ENCODE measurements at regions not wholly inside any gene's neighbourhood (a gene's known extent, or its start where the extent isn't known, plus 50 kb on each side); places are given as distances from the start of the nearest gene placed in this dataset.
A peak's percentile ranks its signal among the peaks of the same experiment; 100 is the strongest.

DNA sequence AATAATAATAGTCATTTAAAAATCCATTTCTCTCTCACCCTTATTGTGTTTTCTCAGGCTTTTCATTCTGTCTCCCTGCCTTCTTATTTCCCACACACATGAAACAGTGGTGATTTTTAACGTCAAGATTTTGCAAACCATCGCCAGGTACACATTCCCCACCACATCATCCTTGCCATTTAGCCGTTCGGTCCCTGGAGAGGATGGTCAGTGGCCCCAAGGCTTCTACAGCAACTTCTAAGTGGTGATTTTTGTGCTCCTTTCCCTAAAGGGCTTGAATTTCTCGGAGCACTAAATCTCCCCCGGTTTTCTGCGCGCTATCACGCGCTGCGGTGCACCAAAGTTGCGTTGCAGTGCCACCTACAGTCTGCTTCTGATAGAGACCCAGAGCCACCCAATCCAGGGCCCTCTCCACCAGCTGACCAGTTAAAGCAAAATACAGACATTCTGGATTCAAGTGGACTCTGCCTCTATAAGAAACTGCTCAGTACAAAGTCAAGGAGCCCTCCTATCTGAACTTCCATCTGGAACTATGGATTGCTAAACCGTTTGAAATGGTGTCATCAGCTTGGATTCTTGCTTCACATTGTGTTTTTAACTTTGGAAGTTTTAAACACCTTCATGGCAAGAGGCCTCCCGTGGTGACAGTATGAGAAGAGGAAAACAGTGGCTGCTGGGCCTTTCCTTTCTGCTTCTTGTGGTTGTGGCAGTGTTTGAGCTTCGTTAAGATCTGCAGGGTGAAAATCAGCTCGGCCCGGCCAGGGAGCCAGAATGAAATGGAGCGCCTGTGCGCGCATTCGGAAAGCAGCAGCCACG lies 234.0 kb downstream of the SPTSSA start (continued):
- TF ChIP-seq, protein P1, sequence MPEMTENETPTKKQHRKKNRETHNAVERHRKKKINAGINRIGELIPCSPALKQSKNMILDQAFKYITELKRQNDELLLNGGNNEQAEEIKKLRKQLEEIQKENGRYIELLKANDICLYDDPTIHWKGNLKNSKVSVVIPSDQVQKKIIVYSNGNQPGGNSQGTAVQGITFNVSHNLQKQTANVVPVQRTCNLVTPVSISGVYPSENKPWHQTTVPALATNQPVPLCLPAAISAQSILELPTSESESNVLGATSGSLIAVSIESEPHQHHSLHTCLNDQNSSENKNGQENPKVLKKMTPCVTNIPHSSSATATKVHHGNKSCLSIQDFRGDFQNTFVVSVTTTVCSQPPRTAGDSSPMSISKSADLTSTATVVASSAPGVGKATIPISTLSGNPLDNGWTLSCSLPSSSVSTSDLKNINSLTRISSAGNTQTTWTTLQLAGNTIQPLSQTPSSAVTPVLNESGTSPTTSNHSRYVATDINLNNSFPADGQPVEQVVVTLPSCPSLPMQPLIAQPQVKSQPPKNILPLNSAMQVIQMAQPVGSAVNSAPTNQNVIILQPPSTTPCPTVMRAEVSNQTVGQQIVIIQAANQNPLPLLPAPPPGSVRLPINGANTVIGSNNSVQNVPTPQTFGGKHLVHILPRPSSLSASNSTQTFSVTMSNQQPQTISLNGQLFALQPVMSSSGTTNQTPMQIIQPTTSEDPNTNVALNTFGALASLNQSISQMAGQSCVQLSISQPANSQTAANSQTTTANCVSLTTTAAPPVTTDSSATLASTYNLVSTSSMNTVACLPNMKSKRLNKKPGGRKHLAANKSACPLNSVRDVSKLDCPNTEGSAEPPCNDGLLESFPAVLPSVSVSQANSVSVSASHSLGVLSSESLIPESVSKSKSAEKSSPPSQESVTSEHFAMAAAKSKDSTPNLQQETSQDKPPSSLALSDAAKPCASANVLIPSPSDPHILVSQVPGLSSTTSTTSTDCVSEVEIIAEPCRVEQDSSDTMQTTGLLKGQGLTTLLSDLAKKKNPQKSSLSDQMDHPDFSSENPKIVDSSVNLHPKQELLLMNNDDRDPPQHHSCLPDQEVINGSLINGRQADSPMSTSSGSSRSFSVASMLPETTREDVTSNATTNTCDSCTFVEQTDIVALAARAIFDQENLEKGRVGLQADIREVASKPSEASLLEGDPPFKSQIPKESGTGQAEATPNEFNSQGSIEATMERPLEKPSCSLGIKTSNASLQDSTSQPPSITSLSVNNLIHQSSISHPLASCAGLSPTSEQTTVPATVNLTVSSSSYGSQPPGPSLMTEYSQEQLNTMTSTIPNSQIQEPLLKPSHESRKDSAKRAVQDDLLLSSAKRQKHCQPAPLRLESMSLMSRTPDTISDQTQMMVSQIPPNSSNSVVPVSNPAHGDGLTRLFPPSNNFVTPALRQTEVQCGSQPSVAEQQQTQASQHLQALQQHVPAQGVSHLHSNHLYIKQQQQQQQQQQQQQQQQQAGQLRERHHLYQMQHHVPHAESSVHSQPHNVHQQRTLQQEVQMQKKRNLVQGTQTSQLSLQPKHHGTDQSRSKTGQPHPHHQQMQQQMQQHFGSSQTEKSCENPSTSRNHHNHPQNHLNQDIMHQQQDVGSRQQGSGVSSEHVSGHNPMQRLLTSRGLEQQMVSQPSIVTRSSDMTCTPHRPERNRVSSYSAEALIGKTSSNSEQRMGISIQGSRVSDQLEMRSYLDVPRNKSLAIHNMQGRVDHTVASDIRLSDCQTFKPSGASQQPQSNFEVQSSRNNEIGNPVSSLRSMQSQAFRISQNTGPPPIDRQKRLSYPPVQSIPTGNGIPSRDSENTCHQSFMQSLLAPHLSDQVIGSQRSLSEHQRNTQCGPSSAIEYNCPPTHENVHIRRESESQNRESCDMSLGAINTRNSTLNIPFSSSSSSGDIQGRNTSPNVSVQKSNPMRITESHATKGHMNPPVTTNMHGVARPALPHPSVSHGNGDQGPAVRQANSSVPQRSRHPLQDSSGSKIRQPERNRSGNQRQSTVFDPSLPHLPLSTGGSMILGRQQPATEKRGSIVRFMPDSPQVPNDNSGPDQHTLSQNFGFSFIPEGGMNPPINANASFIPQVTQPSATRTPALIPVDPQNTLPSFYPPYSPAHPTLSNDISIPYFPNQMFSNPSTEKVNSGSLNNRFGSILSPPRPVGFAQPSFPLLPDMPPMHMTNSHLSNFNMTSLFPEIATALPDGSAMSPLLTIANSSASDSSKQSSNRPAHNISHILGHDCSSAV (CRISPR knock-in tag; IDR thresholded peaks at IDR 0.05; ENCODE audit: borderline replicate concordance), result 0 out of 2 replicates have a peak, but pooled peaks have one; percentile 28
- no peak for TF ChIP-seq ISL2 (CRISPR knock-in tag; IDR thresholded peaks at IDR 0.05)
- TF ChIP-seq KLF6 (CRISPR knock-in tag; IDR thresholded peaks at IDR 0.05), result peak; percentile 65; the same call in 1 of the 2 replicates
- TF ChIP-seq, protein P2, sequence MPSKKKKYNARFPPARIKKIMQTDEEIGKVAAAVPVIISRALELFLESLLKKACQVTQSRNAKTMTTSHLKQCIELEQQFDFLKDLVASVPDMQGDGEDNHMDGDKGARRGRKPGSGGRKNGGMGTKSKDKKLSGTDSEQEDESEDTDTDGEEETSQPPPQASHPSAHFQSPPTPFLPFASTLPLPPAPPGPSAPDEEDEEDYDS (CRISPR knock-in tag; IDR thresholded peaks at IDR 0.05), result 0 out of 2 replicates have a peak, but pooled peaks have one; percentile 28
- no peak for TF ChIP-seq ZNF747 (CRISPR knock-in tag; IDR thresholded peaks at IDR 0.05; ENCODE audit: borderline replicate concordance)
- TF ChIP-seq, protein P3, sequence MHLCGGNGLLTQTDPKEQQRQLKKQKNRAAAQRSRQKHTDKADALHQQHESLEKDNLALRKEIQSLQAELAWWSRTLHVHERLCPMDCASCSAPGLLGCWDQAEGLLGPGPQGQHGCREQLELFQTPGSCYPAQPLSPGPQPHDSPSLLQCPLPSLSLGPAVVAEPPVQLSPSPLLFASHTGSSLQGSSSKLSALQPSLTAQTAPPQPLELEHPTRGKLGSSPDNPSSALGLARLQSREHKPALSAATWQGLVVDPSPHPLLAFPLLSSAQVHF (CRISPR knock-in tag; IDR thresholded peaks at IDR 0.05), result no peak
- TF ChIP-seq FOXP1 (IDR thresholded peaks at IDR 0.05), result no peak
- TF ChIP-seq FOXP1 (CRISPR knock-in tag; IDR thresholded peaks at IDR 0.05), result no peak
- peak; percentile 18; the same call in 1 of the 2 replicates for TF ChIP-seq KLF12 (CRISPR knock-in tag; IDR thresholded peaks at IDR 0.05; ENCODE audit: borderline replicate concordance)
- TF ChIP-seq, protein P4, sequence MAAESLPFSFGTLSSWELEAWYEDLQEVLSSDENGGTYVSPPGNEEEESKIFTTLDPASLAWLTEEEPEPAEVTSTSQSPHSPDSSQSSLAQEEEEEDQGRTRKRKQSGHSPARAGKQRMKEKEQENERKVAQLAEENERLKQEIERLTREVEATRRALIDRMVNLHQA (CRISPR knock-in tag; IDR thresholded peaks at IDR 0.05), result no peak
- TF ChIP-seq, protein P5, sequence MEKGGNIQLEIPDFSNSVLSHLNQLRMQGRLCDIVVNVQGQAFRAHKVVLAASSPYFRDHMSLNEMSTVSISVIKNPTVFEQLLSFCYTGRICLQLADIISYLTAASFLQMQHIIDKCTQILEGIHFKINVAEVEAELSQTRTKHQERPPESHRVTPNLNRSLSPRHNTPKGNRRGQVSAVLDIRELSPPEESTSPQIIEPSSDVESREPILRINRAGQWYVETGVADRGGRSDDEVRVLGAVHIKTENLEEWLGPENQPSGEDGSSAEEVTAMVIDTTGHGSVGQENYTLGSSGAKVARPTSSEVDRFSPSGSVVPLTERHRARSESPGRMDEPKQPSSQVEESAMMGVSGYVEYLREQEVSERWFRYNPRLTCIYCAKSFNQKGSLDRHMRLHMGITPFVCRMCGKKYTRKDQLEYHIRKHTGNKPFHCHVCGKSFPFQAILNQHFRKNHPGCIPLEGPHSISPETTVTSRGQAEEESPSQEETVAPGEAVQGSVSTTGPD (CRISPR knock-in tag; IDR thresholded peaks at IDR 0.05), result no peak
- peak; percentile 89 for TF ChIP-seq ZNF205 (CRISPR knock-in tag; IDR thresholded peaks at IDR 0.05)
- TF ChIP-seq, protein P6, sequence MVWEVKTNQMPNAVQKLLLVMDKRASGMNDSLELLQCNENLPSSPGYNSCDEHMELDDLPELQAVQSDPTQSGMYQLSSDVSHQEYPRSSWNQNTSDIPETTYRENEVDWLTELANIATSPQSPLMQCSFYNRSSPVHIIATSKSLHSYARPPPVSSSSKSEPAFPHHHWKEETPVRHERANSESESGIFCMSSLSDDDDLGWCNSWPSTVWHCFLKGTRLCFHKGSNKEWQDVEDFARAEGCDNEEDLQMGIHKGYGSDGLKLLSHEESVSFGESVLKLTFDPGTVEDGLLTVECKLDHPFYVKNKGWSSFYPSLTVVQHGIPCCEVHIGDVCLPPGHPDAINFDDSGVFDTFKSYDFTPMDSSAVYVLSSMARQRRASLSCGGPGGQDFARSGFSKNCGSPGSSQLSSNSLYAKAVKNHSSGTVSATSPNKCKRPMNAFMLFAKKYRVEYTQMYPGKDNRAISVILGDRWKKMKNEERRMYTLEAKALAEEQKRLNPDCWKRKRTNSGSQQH (CRISPR knock-in tag; IDR thresholded peaks at IDR 0.05; ENCODE audit: low read depth), result 0 out of 2 replicates have a peak, but pooled peaks have one; percentile 9
- no peak for TF ChIP-seq HDAC6 (IDR thresholded peaks at IDR 0.05; ENCODE audit: low read depth, low read length)
- TF ChIP-seq ZNF354B (CRISPR knock-in tag; IDR thresholded peaks at IDR 0.05), result peak; percentile 82; the same call in 1 of the 2 replicates
- 0 out of 2 replicates have a peak, but pooled peaks have one; percentile 53 for TF ChIP-seq REPIN1 (CRISPR knock-in tag; IDR thresholded peaks at IDR 0.05; ENCODE audit: borderline replicate concordance, low read depth)
- no peak for TF ChIP-seq ZNF367 (CRISPR knock-in tag; IDR thresholded peaks at IDR 0.05; ENCODE audit: borderline replicate concordance)

All from HepG2 (cell line).